Pancreas (tissue), 10 donors: ENCODE measurements at regions not wholly inside any gene's neighbourhood (a gene's known extent, or its start where the extent isn't known, plus 50 kb on each side); places are given as distances from the start of the nearest gene placed in this dataset.
A peak's percentile ranks its signal among the peaks of the same experiment; 100 is the strongest.

ENCODE experiments used
- ATAC-seq, 4 donors: fragments of 200-7000 bp; cut with Tn5 transposase; one replicate each; pipeline versions ENCODE4 v1.8.0 to v1.9.1; 2020; ENCODE audit warnings: mild to moderate bottlenecking in 4 of 4, moderate library complexity in 4 of 4
- DNase-seq, 6 donors: peaks; one replicate each; pipeline ENCODE4 v3.0.0-alpha.2; 2020
- FAIRE-seq: peaks from 2 replicates; lab custom pipeline; 2012; peaks lifted over from hg19 to GRCh38; lab: Jason Lieb, UNC
- H3K27ac ChIP-seq, 4 donors: fragments of 200-600 bp; sonication (generic); 1 replicate in 3 of 4; 2 replicates in 1 of 4; pipeline versions ENCODE4 v1.5.0 to v1.8.0; 2020
- H3K27me3 ChIP-seq, 4 donors: fragments of 200-600 bp; one replicate each; pipeline ENCODE4 v1.8.0; 2021
- H3K36me3 ChIP-seq, 3 donors: fragments of 200-600 bp; sonication (generic) in 1 of 3; one replicate each; pipeline versions ENCODE4 v1.5.0 to v1.8.0; 2020 to 2021
- H3K4me1 ChIP-seq, 3 donors: fragments of 200-600 bp; one replicate each; pipeline ENCODE4 v1.8.0; 2021
- H3K4me3 ChIP-seq, 4 donors: fragments of 200-600 bp; sonication (generic) in 2 of 4; one replicate each; pipeline versions ENCODE4 v1.5.0 to v1.8.0; 2020 to 2021
- H3K9me3 ChIP-seq, 4 donors: fragments of 200-600 bp; one replicate each; pipeline ENCODE4 v1.8.0; 2021
- WGBS, 2 donors: extraction: QIAGEN DNeasy Blood & Tissue Kit; methylation state at CpG; one replicate each; pipeline ENCODE4 v1.1.7; 2013; 5-methylcytosine and 5-hydroxymethylcytosine counted together
- intact Hi-C, 3 donors: fragments of 100-400 bp; cut with DNase I; formaldehyde crosslinking; loops; one replicate each; pipeline versions ENCODE4 v1.11.1 to v1.14.2; 2022
- TF ChIP-seq, protein P1 (sequence below), 4 donors: fragments of 200-600 bp; sonication (generic) in 3 of 4; IDR thresholded peaks; one replicate each; pipeline versions ENCODE4 v1.5.0 to v1.8.0; 2021; ENCODE audit warnings: antibody characterized with exemption in 4 of 4
- donor health status: healthy with polysubstance abuse.
- donor health status: DM: no; HTN: no; CAD: no; lungs with moderate emphysema.
- donor health status: DM: no; HTN: no; CAD: no.
- donor health status: control.
- donor health status: control.
- donor health status: Bipolar disorder and iron deficiency.
- donor health status: DM: yes; HTN: yes; CAD: no.
- donor health status: DM: no; HTN: no; CAD: no.
- donor health status: DM: no; HTN: no; CAD: no.
- donor health status: DM: yes; HTN: yes; CAD: no.

DNA sequence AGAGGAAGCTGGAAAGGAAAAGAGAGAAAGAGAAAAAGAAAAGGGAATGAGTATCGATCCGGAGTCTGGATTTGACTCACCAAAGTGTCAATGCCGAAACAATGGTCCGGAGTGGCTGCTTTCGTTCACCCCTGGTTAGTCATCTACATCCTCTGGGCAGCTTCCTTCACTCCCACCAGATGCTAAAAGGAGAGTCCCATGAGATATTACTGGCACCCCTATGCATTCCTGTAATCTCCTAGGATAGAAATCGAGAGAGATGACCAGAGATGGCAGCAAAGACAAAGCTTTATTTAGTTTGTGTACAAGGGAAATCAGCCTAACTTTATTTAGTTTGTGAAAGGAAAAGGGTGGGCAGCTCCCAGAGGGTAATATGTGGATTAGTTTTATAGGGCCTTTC is 622.2 kb downstream of the ZPLD1 start:
- DNase-seq (no peak), ATAC-seq (no peak), FAIRE-seq (no peak)
- H3K36me3 ChIP-seq, result no peaks in the 10 kb centered on the region
- TF ChIP-seq, protein P1, sequence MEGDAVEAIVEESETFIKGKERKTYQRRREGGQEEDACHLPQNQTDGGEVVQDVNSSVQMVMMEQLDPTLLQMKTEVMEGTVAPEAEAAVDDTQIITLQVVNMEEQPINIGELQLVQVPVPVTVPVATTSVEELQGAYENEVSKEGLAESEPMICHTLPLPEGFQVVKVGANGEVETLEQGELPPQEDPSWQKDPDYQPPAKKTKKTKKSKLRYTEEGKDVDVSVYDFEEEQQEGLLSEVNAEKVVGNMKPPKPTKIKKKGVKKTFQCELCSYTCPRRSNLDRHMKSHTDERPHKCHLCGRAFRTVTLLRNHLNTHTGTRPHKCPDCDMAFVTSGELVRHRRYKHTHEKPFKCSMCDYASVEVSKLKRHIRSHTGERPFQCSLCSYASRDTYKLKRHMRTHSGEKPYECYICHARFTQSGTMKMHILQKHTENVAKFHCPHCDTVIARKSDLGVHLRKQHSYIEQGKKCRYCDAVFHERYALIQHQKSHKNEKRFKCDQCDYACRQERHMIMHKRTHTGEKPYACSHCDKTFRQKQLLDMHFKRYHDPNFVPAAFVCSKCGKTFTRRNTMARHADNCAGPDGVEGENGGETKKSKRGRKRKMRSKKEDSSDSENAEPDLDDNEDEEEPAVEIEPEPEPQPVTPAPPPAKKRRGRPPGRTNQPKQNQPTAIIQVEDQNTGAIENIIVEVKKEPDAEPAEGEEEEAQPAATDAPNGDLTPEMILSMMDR (IDR thresholded peaks at IDR 0.05), result no peak
- H3K4me3 ChIP-seq, result no peak overlapping the region
- intact Hi-C loops, result no loop called here
- no peaks in the 10 kb centered on the region for H3K4me1 ChIP-seq
- H3K9me3 ChIP-seq, result no peaks in the 10 kb centered on the region
- no peak overlapping the region for H3K27ac ChIP-seq
- 77 to 81% methylated on average over 6 of the region's 6 CpGs for WGBS, 2 donors
- H3K27me3 ChIP-seq, result no peaks in the 10 kb centered on the region

DNA sequence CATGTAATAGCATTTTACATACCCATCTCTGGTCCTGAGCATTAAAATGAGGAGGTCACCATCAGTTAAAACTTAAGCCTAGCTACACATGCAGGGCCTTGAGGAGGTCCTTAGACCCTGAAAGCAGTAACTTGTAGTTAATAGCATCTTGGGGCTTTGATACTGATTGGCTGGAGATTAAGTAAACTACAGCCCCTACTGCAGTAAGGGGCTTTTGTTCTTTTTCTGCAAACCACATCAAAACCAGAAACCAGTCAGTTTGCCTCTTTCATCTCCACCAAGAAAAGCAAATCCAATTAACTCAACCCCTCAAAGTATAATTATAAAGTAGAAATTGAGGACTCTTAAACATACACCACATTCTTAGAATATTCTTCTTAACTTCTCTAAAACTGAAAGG is 622.7 kb downstream of the ZPLD1 start:
- no peak for ATAC-seq
- TF ChIP-seq, protein P1 (IDR thresholded peaks at IDR 0.05), result no peak
- no peaks in the 10 kb centered on the region for H3K27me3 ChIP-seq
- H3K4me1 ChIP-seq, result no peaks in the 10 kb centered on the region
- no peaks in the 10 kb centered on the region for H3K36me3 ChIP-seq
- no peaks in the 10 kb centered on the region for H3K9me3 ChIP-seq
- FAIRE-seq, result no peak
- intact Hi-C loops, result no loop called here
- H3K4me3 ChIP-seq, result no peak overlapping the region
- H3K27ac ChIP-seq, result no peak overlapping the region
- no peak for DNase-seq

DNA sequence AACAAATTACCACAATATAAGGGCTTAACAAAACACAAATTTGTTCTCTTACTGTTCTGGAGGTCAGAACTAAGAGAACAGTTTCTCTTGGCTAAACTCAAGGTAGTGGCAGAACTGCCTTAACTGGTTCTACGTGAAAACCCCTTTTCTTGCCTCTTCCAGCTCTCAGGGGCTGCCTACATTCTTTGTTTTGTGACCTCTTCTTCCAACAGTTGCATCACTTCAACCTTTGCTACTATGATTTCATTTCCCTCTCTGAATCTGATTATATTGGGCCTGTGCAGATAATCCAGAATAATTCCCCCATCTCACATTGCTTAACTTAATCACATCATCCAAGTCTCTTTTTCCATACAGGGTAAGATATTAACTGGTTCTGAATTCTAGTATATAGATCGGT is 624.6 kb downstream of the ZPLD1 start:
- TF ChIP-seq, protein P1 (IDR thresholded peaks at IDR 0.05), result no peak
- ATAC-seq (peak in 1 of 4 donors; percentile 18), DNase-seq (no peak), FAIRE-seq (no peak)
- no peak overlapping the region for H3K4me3 ChIP-seq
- WGBS, 2 donors, result 59 to 63% methylated on average over 2 of the region's 2 CpGs
- no peak overlapping the region for H3K27ac ChIP-seq
- H3K36me3 ChIP-seq, result no peaks in the 10 kb centered on the region
- no peaks in the 10 kb centered on the region for H3K4me1 ChIP-seq
- no peaks in the 10 kb centered on the region for H3K27me3 ChIP-seq
- no peaks in the 10 kb centered on the region for H3K9me3 ChIP-seq
- intact Hi-C loops, result no loop called here

DNA sequence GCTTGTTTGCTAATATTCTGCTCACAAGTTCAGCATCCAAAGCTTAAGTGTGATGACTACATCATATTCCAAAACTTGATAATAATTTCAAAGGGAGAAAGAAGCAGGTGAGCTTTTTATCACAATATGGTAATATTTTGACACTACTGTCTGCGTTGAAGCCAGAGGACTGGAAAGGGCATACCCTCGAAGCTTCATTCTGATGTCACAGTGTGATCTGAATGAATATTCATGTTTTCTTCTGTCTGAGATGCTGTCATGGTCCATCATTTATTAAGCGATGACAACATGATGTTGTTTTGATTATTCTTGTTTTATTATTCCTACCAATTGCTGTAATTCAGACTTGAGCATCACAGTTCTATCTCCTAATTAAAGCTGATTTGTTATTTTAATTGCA is 625.4 kb downstream of the ZPLD1 start:
- intact Hi-C loops, result no loop called here
- FAIRE-seq, result no peak
- DNase-seq, result no peak
- Histone ChIP-seq H3K9me3 (no peaks in the 10 kb centered on the region), H3K4me3 (no peak overlapping the region), H3K27ac (no peak overlapping the region), H3K27me3 (no peaks in the 10 kb centered on the region), H3K4me1 (no peaks in the 10 kb centered on the region), H3K36me3 (no peaks in the 10 kb centered on the region)
- ATAC-seq, result no peak
- 73 to 77% methylated on average over 3 of the region's 3 CpGs for WGBS, 2 donors
- TF ChIP-seq, protein P1 (IDR thresholded peaks at IDR 0.05), result no peak

DNA sequence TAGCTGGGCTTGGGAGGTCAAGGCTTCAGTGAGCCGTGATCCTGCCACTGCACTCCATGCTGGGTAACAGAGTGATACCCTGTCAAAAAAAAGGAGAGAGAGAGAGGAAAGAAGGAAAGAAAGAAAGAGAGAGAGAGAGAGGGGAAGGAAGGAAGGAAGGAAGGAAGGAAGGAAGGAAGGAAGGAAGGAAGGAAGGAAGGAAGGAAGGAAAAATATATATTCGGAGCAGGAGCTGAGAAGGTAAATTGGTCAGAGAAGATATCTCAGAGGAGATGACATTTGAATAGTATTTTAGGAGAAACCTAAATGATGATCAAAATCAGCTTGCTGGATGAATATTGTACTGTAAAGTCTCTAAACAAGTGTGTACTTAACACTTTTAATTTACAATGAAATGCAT is 633.1 kb downstream of the ZPLD1 start:
- TF ChIP-seq, protein P1 (IDR thresholded peaks at IDR 0.05), result no peak
- Histone ChIP-seq H3K9me3 (peaks cover 0 to 4% (median 0%) of the 10 kb centered on the region in 4 donors), H3K4me1 (no peaks in the 10 kb centered on the region), H3K27me3 (no peaks in the 10 kb centered on the region), H3K4me3 (no peak overlapping the region), H3K27ac (no peak overlapping the region), H3K36me3 (no peaks in the 10 kb centered on the region)
- FAIRE-seq, result no peak
- no peak for ATAC-seq
- no peak for DNase-seq
- intact Hi-C loops, result no loop called here
- 87 to 91% methylated on average over 2 of the region's 2 CpGs for WGBS, 2 donors
